ENCODE measurements at regions not wholly inside any gene's neighbourhood (a gene's known extent, or its start where the extent isn't known, plus 50 kb on each side); places are given as distances from the start of the nearest gene placed in this dataset.
"Not testable (repeated sequence)": the region's sequence is repeated elsewhere in the genome, so short reads cannot be mapped to it uniquely, and the experiment has no call there.

GRCh38 chr13:16050055-16050454 lies 3131.6 kb downstream of the TUBA3C start:
- H3K27me3 Mint-ChIP-seq; H3K4me3 ChIP-seq (ENCODE audit: low read length in 2 of 2); H3K4me1 Mint-ChIP-seq; H3K36me3 ChIP-seq (ENCODE audit: insufficient read depth, low read length); H3K36me3 Mint-ChIP-seq; DNase-seq; intact Hi-C loops (cut with micrococcal nuclease); H3K27me3 ChIP-seq (ENCODE audit: insufficient read depth, low read length); CTCF ChIA-PET (ENCODE audit: partially characterized antibody); H3K9me3 Mint-ChIP-seq; H3K27ac Mint-ChIP-seq; H3K4me3 Mint-ChIP-seq; H3K9me3 ChIP-seq (ENCODE audit: control insufficient read depth in 1 of 2, low read length in 2 of 2); POLR2A ChIA-PET (ENCODE audit: partially characterized antibody); H3K27ac ChIP-seq (ENCODE audit: low read depth, low read length); H3K4me1 ChIP-seq (ENCODE audit: insufficient read depth, low read length): not testable (repeated sequence)

- H3K27ac Mint-ChIP-seq; POLR2A ChIA-PET (ENCODE audit: partially characterized antibody); CTCF ChIA-PET (ENCODE audit: partially characterized antibody): not testable (repeated sequence)
These were observed 3164.1 kb downstream of the TUBA3C start for GRCh38 chr13:16017494-16018009.

GRCh38 chr13:16008271-16008670 lies 3173.4 kb downstream of the TUBA3C start:
- CTCF ChIA-PET (ENCODE audit: partially characterized antibody); DNase-seq; intact Hi-C loops (cut with micrococcal nuclease); H3K4me3 ChIP-seq (ENCODE audit: low read length in 2 of 2); H3K36me3 ChIP-seq (ENCODE audit: insufficient read depth, low read length); H3K27me3 ChIP-seq (ENCODE audit: insufficient read depth, low read length); H3K27ac Mint-ChIP-seq; H3K27ac ChIP-seq (ENCODE audit: low read depth, low read length); H3K9me3 ChIP-seq (ENCODE audit: control insufficient read depth in 1 of 2, low read length in 2 of 2); H3K4me1 ChIP-seq (ENCODE audit: insufficient read depth, low read length); H3K4me3 Mint-ChIP-seq; H3K4me1 Mint-ChIP-seq; POLR2A ChIA-PET (ENCODE audit: partially characterized antibody); H3K36me3 Mint-ChIP-seq; H3K27me3 Mint-ChIP-seq: not testable (repeated sequence)
- peaks cover 5 to 47% (median 38%) of the 10 kb centered on the region in 8 donors for H3K9me3 Mint-ChIP-seq

More at GRCh38 chr13:16017494-16018009, 3164.1 kb downstream of the TUBA3C start:
- H3K27ac ChIP-seq (ENCODE audit: low read depth, low read length); H3K4me3 ChIP-seq (ENCODE audit: low read length in 2 of 2); H3K36me3 Mint-ChIP-seq; H3K27me3 ChIP-seq (ENCODE audit: insufficient read depth, low read length); intact Hi-C loops (cut with micrococcal nuclease); H3K36me3 ChIP-seq (ENCODE audit: insufficient read depth, low read length); H3K4me1 Mint-ChIP-seq; H3K27me3 Mint-ChIP-seq; H3K9me3 ChIP-seq (ENCODE audit: control insufficient read depth in 1 of 2, low read length in 2 of 2); H3K4me1 ChIP-seq (ENCODE audit: insufficient read depth, low read length); H3K4me3 Mint-ChIP-seq; DNase-seq: not testable (repeated sequence)
- peaks cover 5 to 59% (median 42%) of the 10 kb centered on the region in 8 donors for H3K9me3 Mint-ChIP-seq
